ENCODE measurements at regions not wholly inside any gene's neighbourhood (a gene's known extent, or its start where the extent isn't known, plus 50 kb on each side); places are given as distances from the start of the nearest gene placed in this dataset.

DNA sequence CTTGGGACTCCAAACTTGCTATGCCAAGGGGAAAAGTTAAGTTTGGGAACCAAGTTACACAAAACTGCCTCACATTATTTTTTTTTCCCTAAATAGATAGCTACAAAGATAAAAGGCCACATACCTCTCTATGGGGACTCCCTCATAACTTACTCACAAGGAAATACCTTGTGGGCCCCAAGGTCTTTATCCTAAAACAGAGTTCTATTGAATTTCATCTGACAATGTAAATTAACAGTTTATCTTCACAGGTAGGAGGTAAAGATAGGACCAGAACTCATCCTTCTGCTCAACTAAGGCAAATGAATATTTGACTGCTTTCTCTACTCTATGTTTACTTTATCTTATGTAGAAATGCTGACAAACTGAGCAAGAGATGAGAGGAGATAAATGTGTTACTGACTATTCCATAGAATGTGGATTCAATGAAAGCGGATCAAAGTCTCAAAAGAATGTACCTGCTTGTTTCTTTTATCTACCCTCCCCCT, 1278.0 kb downstream of the OTOL1 start:
- no peak for ATAC-seq
- TF ChIP-seq, protein P1, sequence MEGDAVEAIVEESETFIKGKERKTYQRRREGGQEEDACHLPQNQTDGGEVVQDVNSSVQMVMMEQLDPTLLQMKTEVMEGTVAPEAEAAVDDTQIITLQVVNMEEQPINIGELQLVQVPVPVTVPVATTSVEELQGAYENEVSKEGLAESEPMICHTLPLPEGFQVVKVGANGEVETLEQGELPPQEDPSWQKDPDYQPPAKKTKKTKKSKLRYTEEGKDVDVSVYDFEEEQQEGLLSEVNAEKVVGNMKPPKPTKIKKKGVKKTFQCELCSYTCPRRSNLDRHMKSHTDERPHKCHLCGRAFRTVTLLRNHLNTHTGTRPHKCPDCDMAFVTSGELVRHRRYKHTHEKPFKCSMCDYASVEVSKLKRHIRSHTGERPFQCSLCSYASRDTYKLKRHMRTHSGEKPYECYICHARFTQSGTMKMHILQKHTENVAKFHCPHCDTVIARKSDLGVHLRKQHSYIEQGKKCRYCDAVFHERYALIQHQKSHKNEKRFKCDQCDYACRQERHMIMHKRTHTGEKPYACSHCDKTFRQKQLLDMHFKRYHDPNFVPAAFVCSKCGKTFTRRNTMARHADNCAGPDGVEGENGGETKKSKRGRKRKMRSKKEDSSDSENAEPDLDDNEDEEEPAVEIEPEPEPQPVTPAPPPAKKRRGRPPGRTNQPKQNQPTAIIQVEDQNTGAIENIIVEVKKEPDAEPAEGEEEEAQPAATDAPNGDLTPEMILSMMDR (IDR thresholded peaks at IDR 0.05), result no peak
- Histone ChIP-seq H3K4me1 (no peaks in the 10 kb centered on the region), H3K27ac (no peak overlapping the region), H3K4me3 (no peak overlapping the region), H3K27me3 (ENCODE audit: low read depth) (no peaks in the 10 kb centered on the region), H3K36me3 (no peaks in the 10 kb centered on the region), H3K9me3 (no peaks in the 10 kb centered on the region)
- no peak for DNase-seq
- intact Hi-C loops (cut with DNase I), result no loop called here

DNA sequence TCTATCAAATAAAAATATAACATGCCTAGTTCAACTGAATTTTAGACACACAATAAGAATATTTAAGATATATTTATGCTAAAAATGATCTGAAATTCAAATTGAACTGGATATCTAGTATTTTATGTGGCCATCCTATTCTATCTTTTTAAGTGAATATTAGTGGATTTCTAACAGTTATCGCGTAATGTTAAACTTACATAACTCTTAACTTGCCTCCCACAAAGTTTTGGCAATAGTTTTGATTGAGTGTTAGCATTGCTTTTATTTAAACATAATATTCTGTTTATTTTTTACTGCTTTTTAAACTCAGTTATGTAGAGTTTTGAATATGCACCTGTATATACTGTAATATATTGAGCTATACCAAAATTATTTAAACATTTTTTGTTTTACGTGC, 1279.5 kb downstream of the OTOL1 start:
- Histone ChIP-seq H3K27me3 (ENCODE audit: low read depth) (no peaks in the 10 kb centered on the region), H3K4me1 (no peaks in the 10 kb centered on the region), H3K9me3 (no peaks in the 10 kb centered on the region), H3K27ac (no peak overlapping the region), H3K36me3 (no peaks in the 10 kb centered on the region), H3K4me3 (no peak overlapping the region)
- TF ChIP-seq, protein P1 (IDR thresholded peaks at IDR 0.05), result no peak
- DNase-seq, result no peak
- no peak for ATAC-seq
- intact Hi-C loops (cut with DNase I), result no loop called here

DNA sequence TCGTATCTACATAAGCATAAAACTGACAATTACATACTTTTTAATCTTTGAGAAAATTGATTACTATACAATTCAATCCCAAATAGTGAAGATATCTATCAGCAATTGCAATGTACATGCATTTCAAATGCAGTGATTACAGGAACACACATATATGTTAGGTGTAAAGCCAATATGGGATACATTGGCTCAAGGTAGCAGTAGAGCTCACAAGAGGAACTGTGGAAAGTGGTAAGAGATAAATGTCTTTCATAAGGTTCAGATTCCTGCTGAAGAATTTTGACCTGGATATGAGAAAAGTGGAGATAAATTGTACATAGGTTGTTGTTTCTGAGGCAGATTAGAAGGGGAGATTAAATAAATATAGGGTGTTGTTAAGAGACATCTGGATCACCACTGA, 1280.5 kb downstream of the OTOL1 start:
- DNase-seq (no peak), ATAC-seq (no peak)
- H3K27ac ChIP-seq, result no peak overlapping the region
- no peaks in the 10 kb centered on the region for H3K27me3 ChIP-seq (ENCODE audit: low read depth)
- TF ChIP-seq, protein P1 (IDR thresholded peaks at IDR 0.05), result no peak
- no peaks in the 10 kb centered on the region for H3K4me1 ChIP-seq
- intact Hi-C loops (cut with DNase I), result no loop called here
- H3K9me3 ChIP-seq, result no peaks in the 10 kb centered on the region
- H3K4me3 ChIP-seq, result no peak overlapping the region
- no peaks in the 10 kb centered on the region for H3K36me3 ChIP-seq

DNA sequence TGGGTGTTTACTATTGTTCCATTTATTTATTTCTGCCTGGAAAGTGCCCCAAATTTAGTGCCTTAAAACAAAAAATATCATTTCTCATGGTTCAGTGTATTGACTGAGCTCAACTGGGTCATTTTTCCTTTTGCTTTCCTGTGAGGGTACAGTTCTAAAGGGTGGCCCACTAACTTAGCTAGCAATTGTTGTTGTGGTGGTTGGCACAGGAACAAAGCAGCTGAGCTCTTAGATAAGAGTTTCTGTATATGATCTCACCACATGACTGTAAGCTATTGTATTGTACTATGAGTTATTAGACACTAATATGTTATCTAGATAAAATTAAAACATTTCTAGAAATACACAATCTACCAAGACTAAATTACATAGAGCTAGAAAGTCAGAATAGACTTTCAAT, 1283.7 kb downstream of the OTOL1 start:
- ATAC-seq, result no peak
- H3K27me3 ChIP-seq (ENCODE audit: low read depth), result no peaks in the 10 kb centered on the region
- no peak overlapping the region for H3K27ac ChIP-seq
- no peak overlapping the region for H3K4me3 ChIP-seq
- H3K4me1 ChIP-seq, result no peaks in the 10 kb centered on the region
- no peaks in the 10 kb centered on the region for H3K9me3 ChIP-seq
- DNase-seq, result no peak
- TF ChIP-seq, protein P1 (IDR thresholded peaks at IDR 0.05), result no peak
- no peaks in the 10 kb centered on the region for H3K36me3 ChIP-seq
- intact Hi-C loops (cut with DNase I), result no loop called here

DNA sequence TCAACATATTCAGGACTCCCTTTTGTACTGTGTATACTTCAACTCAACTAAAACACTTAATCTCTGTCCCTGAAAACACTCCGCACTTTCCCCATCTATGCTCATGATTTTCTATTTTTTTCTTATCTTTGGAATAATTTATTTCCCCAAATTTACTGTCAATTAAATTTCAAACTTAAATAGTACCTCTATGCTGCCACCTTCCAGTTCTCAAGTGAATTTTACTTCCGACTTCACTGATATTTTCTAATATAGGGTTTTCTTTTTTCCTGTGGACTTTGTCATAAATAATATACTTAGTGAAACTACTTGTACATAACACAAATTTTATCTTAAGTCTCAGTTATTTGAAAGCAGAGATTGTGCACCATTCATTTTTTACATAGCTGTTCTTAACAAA, 1303.3 kb downstream of the OTOL1 start:
- Histone ChIP-seq H3K4me1 (no peaks in the 10 kb centered on the region), H3K4me3 (no peak overlapping the region), H3K27me3 (ENCODE audit: low read depth) (no peaks in the 10 kb centered on the region), H3K9me3 (no peaks in the 10 kb centered on the region), H3K36me3 (no peaks in the 10 kb centered on the region), H3K27ac (no peak overlapping the region)
- intact Hi-C loops (cut with DNase I), result no loop called here
- TF ChIP-seq, protein P1 (IDR thresholded peaks at IDR 0.05), result no peak
- DNase-seq (no peak), ATAC-seq (no peak)
